MCF 10A (cell line): ENCODE measurements at regions not wholly inside any gene's neighbourhood (a gene's known extent, or its start where the extent isn't known, plus 50 kb on each side); places are given as distances from the start of the nearest gene placed in this dataset.

Experiments used
- BruUV-seq: library from RNA; stranded (reverse); fragments of 400-500 nt; replicated peaks from 2 replicates; lab custom pipeline; 2021; lab: Mats Ljungman, UMichigan
- CTCF ChIA-PET: fragments of 300-600 bp; sonication (Branson Sonifier 250); formaldehyde crosslinking; extraction: SDS; loops from one replicate; lab custom pipeline; 2021; ENCODE audit warnings: antibody characterized with exemption, inconsistent platforms; lab: Yijun Ruan, JAX
- POLR2A ChIA-PET: fragments of 300-600, 350-650 bp; sonication (Branson Sonifier 250); formaldehyde crosslinking; extraction: SDS; loops from one replicate; lab custom pipeline; 2020; ENCODE audit warnings: antibody characterized with exemption, inconsistent platforms; lab: Yijun Ruan, JAX
- DNase-seq: peaks from one replicate; pipeline ENCODE4 v3.0.0-alpha.2; 2018; ENCODE audit not compliant: unreplicated experiment
- H3K27ac Mint-ChIP-seq: one replicate; pipeline ENCODE4 v1.8.0; 2022; ENCODE audit warnings: mild to moderate bottlenecking, low read depth, mixed read lengths; ENCODE audit not compliant: unreplicated experiment
- H3K27me3 Mint-ChIP-seq: one replicate; pipeline ENCODE4 v1.8.0; 2022; ENCODE audit warnings: mixed read lengths; ENCODE audit not compliant: insufficient read depth, unreplicated experiment
- H3K36me3 Mint-ChIP-seq: one replicate; pipeline ENCODE4 v1.8.0; 2022; ENCODE audit warnings: mild to moderate bottlenecking, moderate library complexity, mixed read lengths; ENCODE audit not compliant: insufficient read depth, unreplicated experiment
- H3K4me1 Mint-ChIP-seq: one replicate; pipeline ENCODE4 v1.8.0; 2022; ENCODE audit warnings: mixed read lengths; ENCODE audit not compliant: insufficient read depth, unreplicated experiment
- H3K4me3 Mint-ChIP-seq: one replicate; pipeline ENCODE4 v1.8.0; 2022; ENCODE audit warnings: mild to moderate bottlenecking, moderate library complexity, mixed read lengths; ENCODE audit not compliant: unreplicated experiment
- H3K9me3 Mint-ChIP-seq: one replicate; pipeline ENCODE4 v1.8.0; 2022; ENCODE audit warnings: mixed read lengths; ENCODE audit not compliant: unreplicated experiment
- intact Hi-C: fragments of 100-400 bp; cut with micrococcal nuclease; formaldehyde crosslinking; loops from 2 replicates; pipeline ENCODE4 v1.14.1; 2022
- TF ChIP-seq, protein P1 (sequence below): fragments of 200-600 bp; IDR thresholded peaks from one replicate; pipeline ENCODE4 v1.8.0; 2022; ENCODE audit warnings: antibody characterized with exemption, mild to moderate bottlenecking; ENCODE audit not compliant: unreplicated experiment

DNA sequence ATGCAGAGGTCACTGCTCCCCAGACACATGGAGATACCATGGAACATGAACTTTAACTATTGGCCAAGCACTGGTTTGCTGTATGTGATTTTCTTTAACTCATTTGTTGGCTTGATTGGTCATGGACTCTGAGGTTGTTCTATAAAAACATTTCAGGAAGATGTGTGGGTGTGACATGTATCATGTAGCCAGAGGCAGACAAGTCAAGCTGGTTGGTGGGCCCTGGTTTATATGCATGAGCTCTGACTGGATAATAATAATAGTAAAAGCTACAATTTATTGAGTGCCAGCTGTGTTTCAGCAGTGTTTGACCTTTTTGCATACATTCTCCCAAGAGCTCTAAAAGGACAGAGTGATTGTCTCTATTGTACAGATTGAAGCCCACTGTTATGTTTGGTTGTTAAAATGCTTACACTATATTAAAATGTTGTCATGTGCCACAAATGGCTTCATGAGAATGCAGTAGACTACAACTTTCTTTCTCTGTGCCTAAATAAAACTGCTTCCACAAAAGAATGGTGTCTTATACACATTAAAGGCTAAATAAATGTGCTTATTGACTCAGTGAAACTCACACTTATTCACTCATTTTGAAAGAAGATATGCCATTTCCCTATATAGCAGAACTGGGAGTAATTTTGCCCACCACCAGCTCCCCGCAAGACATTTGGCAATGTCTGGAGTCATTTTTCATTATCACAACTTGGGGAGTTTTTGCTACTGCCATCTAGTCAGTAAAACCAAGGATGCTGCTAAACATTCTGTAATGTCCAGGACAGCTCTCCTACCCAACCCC, 243.6 kb upstream of the NFE2L3 start:
- ChIA-PET CTCF (interaction anchor here (0.6 to 5.2 kb wide), 2 partner anchors 14 to 970 kb away, joined by 4 to 46 read pairs; no protein-coding TSS in a partner anchor), POLR2A (no interaction called here)
- TF ChIP-seq, protein P1, sequence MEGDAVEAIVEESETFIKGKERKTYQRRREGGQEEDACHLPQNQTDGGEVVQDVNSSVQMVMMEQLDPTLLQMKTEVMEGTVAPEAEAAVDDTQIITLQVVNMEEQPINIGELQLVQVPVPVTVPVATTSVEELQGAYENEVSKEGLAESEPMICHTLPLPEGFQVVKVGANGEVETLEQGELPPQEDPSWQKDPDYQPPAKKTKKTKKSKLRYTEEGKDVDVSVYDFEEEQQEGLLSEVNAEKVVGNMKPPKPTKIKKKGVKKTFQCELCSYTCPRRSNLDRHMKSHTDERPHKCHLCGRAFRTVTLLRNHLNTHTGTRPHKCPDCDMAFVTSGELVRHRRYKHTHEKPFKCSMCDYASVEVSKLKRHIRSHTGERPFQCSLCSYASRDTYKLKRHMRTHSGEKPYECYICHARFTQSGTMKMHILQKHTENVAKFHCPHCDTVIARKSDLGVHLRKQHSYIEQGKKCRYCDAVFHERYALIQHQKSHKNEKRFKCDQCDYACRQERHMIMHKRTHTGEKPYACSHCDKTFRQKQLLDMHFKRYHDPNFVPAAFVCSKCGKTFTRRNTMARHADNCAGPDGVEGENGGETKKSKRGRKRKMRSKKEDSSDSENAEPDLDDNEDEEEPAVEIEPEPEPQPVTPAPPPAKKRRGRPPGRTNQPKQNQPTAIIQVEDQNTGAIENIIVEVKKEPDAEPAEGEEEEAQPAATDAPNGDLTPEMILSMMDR, result no peak
- H3K9me3 Mint-ChIP-seq, result no peaks in the 10 kb centered on the region
- no TSS peak for BruUV-seq
- H3K27me3 Mint-ChIP-seq, result no peaks in the 10 kb centered on the region
- H3K4me1 Mint-ChIP-seq, result no peaks in the 10 kb centered on the region
- no peak for DNase-seq
- H3K4me3 Mint-ChIP-seq, result no peak overlapping the region
- no peaks in the 10 kb centered on the region for H3K36me3 Mint-ChIP-seq
- H3K27ac Mint-ChIP-seq, result no peak overlapping the region
- intact Hi-C loops, result no loop called here

GRCh38 chr7:25911738-25912607, 240.0 kb upstream of the NFE2L3 start:
- TF ChIP-seq, protein P1, result no peak
- ChIA-PET CTCF (interaction anchor here (0.6 to 0.8 kb wide), 3 partner anchors 18 to 164 kb away, joined by 3 to 4 read pairs (median 3); no protein-coding TSS in a partner anchor), POLR2A (no interaction called here)
- H3K4me1 Mint-ChIP-seq, result no peaks in the 10 kb centered on the region
- no TSS peak for BruUV-seq
- no peak overlapping the region for H3K4me3 Mint-ChIP-seq
- H3K27ac Mint-ChIP-seq, result no peak overlapping the region
- H3K27me3 Mint-ChIP-seq, result no peaks in the 10 kb centered on the region
- H3K36me3 Mint-ChIP-seq, result no peaks in the 10 kb centered on the region
- H3K9me3 Mint-ChIP-seq, result no peaks in the 10 kb centered on the region
- intact Hi-C loops, result no loop called here
- no peak for DNase-seq

DNA sequence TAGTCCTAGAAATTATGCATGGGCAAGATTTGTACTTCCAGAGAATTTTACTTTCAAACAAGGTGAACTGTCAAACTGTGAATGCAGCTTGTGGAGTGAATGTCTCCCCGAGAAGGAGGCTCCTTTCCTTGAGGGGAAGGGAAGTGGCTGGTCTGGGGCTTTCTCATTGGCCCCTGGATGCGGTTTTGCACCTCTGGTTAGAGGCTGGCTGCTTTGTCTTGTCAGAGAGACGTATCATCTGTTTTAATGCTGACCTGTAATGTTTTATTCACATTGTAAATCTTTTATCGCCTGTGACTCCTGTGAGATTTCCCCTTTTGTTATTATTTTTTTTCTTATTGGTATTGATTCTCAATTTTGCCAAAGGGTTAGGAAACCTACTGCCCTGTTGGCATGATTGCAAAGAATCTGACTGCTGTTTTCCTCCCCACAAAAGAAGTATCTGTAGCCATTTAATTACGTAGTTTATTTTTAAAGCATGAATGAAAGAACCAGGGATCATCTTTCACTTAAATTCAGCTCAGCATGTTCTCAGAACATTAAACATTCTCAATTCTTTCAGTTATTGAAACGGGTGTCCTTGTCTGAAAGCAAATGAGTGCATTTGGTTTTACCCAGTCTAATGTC, 238.3 kb upstream of the NFE2L3 start:
- POLR2A ChIA-PET, result no interaction called here
- TF ChIP-seq, protein P1, result no peak
- H3K36me3 Mint-ChIP-seq, result no peaks in the 10 kb centered on the region
- DNase-seq, result no peak
- no TSS peak for BruUV-seq
- intact Hi-C loops, result no loop called here
- no peaks in the 10 kb centered on the region for H3K27me3 Mint-ChIP-seq
- no peak overlapping the region for H3K27ac Mint-ChIP-seq
- peaks cover 8% of the 10 kb centered on the region for H3K9me3 Mint-ChIP-seq
- CTCF ChIA-PET, result interaction anchor here (1.6 kb wide), 1 partner anchor 13 kb away, joined by 7 read pairs; no protein-coding TSS in a partner anchor
- no peak overlapping the region for H3K4me3 Mint-ChIP-seq
- no peaks in the 10 kb centered on the region for H3K4me1 Mint-ChIP-seq
